AG04450 (cell line): ENCODE measurements at regions not wholly inside any gene's neighbourhood (a gene's known extent, or its start where the extent isn't known, plus 50 kb on each side); places are given as distances from the start of the nearest gene placed in this dataset.
"Not testable (repeated sequence)": the region's sequence is repeated elsewhere in the genome, so short reads cannot be mapped to it uniquely, and the experiment has no call there.

Experiments used
- CTCF ChIA-PET: fragments of 300-600, 350-600 bp; formaldehyde crosslinking; extraction: SDS; loops from one replicate; lab custom pipeline; 2022; ENCODE audit warnings: antibody characterized with exemption, inconsistent platforms; lab: Charles Lee
- POLR2A ChIA-PET: fragments of 350-600 bp; formaldehyde crosslinking; extraction: SDS; loops from one replicate; lab custom pipeline; 2021; ENCODE audit warnings: antibody characterized with exemption, inconsistent platforms; lab: Yijun Ruan, JAX
- DNase-seq: peaks from one replicate; pipeline ENCODE4 v3.0.0-alpha.2; 2011; ENCODE audit warnings: low read depth, low spot score
- H3K27ac ChIP-seq: one replicate; pipeline ENCODE4 v1.5.1; 2012; ENCODE audit warnings: low read depth, low read length, control low read depth
- H3K27me3 ChIP-seq: one replicate; pipeline ENCODE4 v1.6.0; 2012; ENCODE audit warnings: low read length; ENCODE audit not compliant: control insufficient read depth, insufficient read depth
- H3K4me3 ChIP-seq: 2 replicates; pipeline ENCODE4 v1.5.1; 2011; ENCODE audit warnings: mild to moderate bottlenecking, low read depth, low read length, control low read depth
- H3K9me3 ChIP-seq: 2 replicates; pipeline ENCODE4 v1.5.1; 2012; ENCODE audit warnings: low read length; ENCODE audit not compliant: control insufficient read depth, insufficient read depth
- TF ChIP-seq, protein P1 (sequence below): IDR thresholded peaks from 2 replicates; pipeline ENCODE4 v1.5.1; 2011; ENCODE audit warnings: low read depth, low read length, control low read depth, inconsistent platforms

DNA sequence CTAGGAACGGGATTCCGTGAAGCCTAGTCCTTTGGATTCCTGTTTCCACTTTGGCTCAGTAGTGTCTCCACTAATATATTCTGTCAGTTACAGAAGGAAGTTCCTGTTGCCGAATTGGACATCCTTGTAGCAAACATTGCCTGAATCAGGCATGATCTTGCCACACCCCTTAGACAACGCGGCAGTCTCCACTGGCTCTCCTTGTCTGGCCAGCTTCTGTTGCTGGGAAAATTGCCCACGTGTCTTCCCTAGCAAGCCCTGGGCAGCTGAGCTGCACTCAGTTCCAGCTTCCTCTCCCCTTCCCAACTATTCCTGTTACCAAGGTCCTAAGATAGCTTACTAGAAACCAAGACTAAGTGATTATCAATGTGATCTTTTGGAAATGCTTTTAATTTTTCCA lies 316.6 kb upstream of the RIOK2 start:
- POLR2A ChIA-PET: no interaction called here
- Histone ChIP-seq H3K27ac (no peak overlapping the region), H3K4me3 (no peak overlapping the region), H3K27me3 (no peaks in the 10 kb centered on the region), H3K9me3 (no peaks in the 10 kb centered on the region)
- DNase-seq: no peak
- CTCF ChIA-PET: no interaction called here
- TF ChIP-seq, protein P1, sequence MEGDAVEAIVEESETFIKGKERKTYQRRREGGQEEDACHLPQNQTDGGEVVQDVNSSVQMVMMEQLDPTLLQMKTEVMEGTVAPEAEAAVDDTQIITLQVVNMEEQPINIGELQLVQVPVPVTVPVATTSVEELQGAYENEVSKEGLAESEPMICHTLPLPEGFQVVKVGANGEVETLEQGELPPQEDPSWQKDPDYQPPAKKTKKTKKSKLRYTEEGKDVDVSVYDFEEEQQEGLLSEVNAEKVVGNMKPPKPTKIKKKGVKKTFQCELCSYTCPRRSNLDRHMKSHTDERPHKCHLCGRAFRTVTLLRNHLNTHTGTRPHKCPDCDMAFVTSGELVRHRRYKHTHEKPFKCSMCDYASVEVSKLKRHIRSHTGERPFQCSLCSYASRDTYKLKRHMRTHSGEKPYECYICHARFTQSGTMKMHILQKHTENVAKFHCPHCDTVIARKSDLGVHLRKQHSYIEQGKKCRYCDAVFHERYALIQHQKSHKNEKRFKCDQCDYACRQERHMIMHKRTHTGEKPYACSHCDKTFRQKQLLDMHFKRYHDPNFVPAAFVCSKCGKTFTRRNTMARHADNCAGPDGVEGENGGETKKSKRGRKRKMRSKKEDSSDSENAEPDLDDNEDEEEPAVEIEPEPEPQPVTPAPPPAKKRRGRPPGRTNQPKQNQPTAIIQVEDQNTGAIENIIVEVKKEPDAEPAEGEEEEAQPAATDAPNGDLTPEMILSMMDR: no peak

- no peak overlapping the region for H3K4me3 ChIP-seq
- no peak overlapping the region for H3K27ac ChIP-seq
- H3K9me3 ChIP-seq: no peaks in the 10 kb centered on the region
- ChIA-PET CTCF (no interaction called here), POLR2A (no interaction called here)
- no peaks in the 10 kb centered on the region for H3K27me3 ChIP-seq
- no peak for DNase-seq
- TF ChIP-seq, protein P1: no peak
Observed at GRCh38 chr5:97501286-97501964, 318.4 kb upstream of the RIOK2 start.

DNA sequence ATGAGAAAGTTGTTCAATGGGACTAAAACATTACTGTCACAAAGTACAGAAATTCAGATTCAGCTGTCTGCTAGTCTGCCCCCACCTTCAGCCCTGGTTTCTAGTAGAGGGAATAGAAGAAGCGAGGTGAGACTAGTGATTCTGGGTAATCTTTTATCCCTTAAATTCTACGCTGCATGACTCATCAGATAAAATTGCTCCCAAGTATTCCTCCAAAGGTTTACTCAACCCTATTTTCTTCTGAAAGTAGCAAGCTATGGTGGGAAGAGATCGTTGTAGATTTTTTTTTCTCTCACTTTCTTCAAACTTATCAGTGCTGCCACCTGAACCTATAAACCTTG lies 318.9 kb upstream of the RIOK2 start:
- ChIA-PET CTCF (no interaction called here), POLR2A (no interaction called here)
- Histone ChIP-seq H3K27me3 (no peaks in the 10 kb centered on the region), H3K4me3 (no peak overlapping the region), H3K27ac (no peak overlapping the region), H3K9me3 (no peaks in the 10 kb centered on the region)
- TF ChIP-seq, protein P1: no peak
- DNase-seq: no peak

- POLR2A ChIA-PET: no interaction called here
- CTCF ChIA-PET: no interaction called here
- TF ChIP-seq, protein P1: no peak
Observed at GRCh38 chr5:97508864-97509263, 325.8 kb upstream of the RIOK2 start.

GRCh38 chr5:97519565-97519964 lies 336.5 kb upstream of the RIOK2 start:
- POLR2A ChIA-PET, H3K27ac ChIP-seq, H3K9me3 ChIP-seq, DNase-seq, CTCF ChIA-PET, H3K4me3 ChIP-seq, H3K27me3 ChIP-seq: not testable (repeated sequence)

More at GRCh38 chr5:97508864-97509263, 325.8 kb upstream of the RIOK2 start:
- no peaks in the 10 kb centered on the region for H3K9me3 ChIP-seq
- no peak overlapping the region for H3K4me3 ChIP-seq
- no peak overlapping the region for H3K27ac ChIP-seq
- H3K27me3 ChIP-seq: no peaks in the 10 kb centered on the region
- no peak for DNase-seq

DNA sequence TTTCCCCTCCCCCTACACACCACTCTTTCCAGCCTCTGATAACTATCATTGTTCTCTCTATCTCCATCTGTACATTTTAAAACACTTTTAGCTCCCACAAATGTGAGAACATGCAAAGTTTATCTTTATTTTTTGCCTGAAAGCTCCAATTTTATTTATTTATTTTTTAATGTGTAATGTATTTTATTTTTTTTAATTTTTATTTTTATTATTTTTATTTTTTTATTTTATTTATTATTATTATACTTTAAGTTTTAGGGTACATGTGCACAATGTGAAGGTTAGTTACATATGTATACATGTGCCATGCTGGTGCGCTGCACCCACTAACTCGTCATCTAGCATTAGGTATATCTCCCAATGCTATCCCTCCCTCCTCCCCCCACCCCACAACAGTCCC lies 340.3 kb upstream of the RIOK2 start:
- DNase-seq, H3K27ac ChIP-seq, H3K9me3 ChIP-seq, H3K4me3 ChIP-seq, H3K27me3 ChIP-seq, POLR2A ChIA-PET: not testable (repeated sequence)
- CTCF ChIA-PET: interaction anchor here (2.6 kb wide), 1 partner anchor 11 kb away, joined by 12 read pairs; no protein-coding TSS in a partner anchor
